Chondrocyte (in vitro differentiated cells): ENCODE measurements at regions not wholly inside any gene's neighbourhood (a gene's known extent, or its start where the extent isn't known, plus 50 kb on each side); places are given as distances from the start of the nearest gene placed in this dataset.

ENCODE experiments used
- DNase-seq: peaks from one replicate; pipeline ENCODE4 v3.0.0; 2021; ENCODE audit warnings: mixed read lengths, low spot score
- H3K27ac Mint-ChIP-seq: one replicate; pipeline ENCODE4 v1.8.0; 2021; ENCODE audit warnings: mild to moderate bottlenecking, moderate library complexity, mixed read lengths; ENCODE audit not compliant: unreplicated experiment
- H3K27me3 Mint-ChIP-seq: 2 replicates; pipeline ENCODE4 v1.8.0; 2021; ENCODE audit warnings: low read depth, mixed read lengths
- H3K36me3 Mint-ChIP-seq: 2 replicates; pipeline ENCODE4 v1.8.0; 2021; ENCODE audit warnings: low read depth, mixed read lengths
- H3K4me1 Mint-ChIP-seq: 2 replicates; pipeline ENCODE4 v1.8.0; 2021; ENCODE audit warnings: low read depth, mild to moderate bottlenecking, mixed read lengths
- H3K4me3 Mint-ChIP-seq: one replicate; pipeline ENCODE4 v1.8.0; 2021; ENCODE audit warnings: mild to moderate bottlenecking, moderate library complexity, mixed read lengths; ENCODE audit not compliant: unreplicated experiment
- H3K9me3 Mint-ChIP-seq: 2 replicates; pipeline ENCODE4 v1.8.0; 2021; ENCODE audit warnings: low read depth, mixed read lengths
- TF ChIP-seq, protein P1 (sequence below): fragments of 200-600 bp; sonication (generic); IDR thresholded peaks from 2 replicates; pipeline ENCODE4 v1.5.0; 2021; ENCODE audit warnings: antibody characterized with exemption, mild to moderate bottlenecking, moderate library complexity

DNA sequence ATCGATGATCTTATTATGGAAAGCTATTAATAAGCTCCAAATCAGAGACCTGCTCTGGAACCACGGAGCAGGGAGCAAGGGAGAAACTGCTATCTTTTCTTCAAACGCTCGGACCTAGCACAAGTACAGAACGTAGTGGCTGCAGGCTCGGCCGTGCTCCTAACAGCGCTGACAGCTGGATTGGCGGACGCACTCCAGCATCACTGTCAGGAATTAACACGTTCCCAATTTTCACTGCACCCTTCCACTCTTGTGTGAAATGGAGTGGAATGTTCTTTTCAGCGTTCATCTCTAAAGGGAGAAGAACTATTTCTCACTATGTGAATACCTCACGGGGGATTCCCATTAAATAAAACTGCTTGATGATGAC lies 106.9 kb downstream of the ZNF281 start:
- H3K27ac Mint-ChIP-seq, result no peak overlapping the region
- peaks cover 9% of the 10 kb centered on the region for H3K27me3 Mint-ChIP-seq
- H3K36me3 Mint-ChIP-seq, result peaks cover 2% of the 10 kb centered on the region
- TF ChIP-seq, protein P1, sequence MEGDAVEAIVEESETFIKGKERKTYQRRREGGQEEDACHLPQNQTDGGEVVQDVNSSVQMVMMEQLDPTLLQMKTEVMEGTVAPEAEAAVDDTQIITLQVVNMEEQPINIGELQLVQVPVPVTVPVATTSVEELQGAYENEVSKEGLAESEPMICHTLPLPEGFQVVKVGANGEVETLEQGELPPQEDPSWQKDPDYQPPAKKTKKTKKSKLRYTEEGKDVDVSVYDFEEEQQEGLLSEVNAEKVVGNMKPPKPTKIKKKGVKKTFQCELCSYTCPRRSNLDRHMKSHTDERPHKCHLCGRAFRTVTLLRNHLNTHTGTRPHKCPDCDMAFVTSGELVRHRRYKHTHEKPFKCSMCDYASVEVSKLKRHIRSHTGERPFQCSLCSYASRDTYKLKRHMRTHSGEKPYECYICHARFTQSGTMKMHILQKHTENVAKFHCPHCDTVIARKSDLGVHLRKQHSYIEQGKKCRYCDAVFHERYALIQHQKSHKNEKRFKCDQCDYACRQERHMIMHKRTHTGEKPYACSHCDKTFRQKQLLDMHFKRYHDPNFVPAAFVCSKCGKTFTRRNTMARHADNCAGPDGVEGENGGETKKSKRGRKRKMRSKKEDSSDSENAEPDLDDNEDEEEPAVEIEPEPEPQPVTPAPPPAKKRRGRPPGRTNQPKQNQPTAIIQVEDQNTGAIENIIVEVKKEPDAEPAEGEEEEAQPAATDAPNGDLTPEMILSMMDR, result no peak
- peak overlapping the region; percentile 76 for H3K4me3 Mint-ChIP-seq
- no peaks in the 10 kb centered on the region for H3K9me3 Mint-ChIP-seq
- peaks cover 15% of the 10 kb centered on the region for H3K4me1 Mint-ChIP-seq
- no peak for DNase-seq

DNA sequence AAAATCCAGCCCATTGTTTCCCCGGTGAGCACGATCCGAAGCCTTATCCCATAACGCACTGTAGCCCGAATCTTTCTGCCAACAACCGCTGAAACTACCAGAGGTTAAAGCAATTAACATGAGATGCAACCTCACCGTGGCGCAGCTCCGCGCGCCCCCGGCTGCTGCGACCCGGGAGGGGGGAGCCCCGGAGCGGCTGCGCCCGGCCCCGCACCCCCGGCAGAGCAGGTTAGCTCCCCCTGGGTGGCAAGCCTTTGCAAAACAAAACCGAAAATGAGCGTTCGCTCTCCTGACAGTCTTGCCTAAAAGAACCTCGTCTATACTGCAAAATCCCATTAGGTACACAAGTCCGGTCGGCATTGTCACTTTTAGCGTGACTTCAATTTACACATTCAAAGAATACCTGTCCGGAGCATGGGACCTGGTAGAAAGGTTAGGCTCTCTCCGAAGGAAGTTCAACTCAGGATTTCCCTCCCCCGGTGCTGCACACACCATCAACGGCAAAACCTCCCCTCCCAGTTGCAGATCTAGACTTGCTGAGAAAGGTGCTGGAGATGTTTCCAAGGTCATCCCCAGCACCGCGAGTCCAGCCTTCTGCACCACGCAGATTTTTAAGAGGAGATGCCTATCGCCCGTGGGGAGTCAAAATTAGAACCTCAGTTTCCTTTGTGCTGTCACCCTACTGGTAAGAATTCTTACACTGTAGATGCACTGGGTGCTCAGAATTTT lies 107.5 kb downstream of the ZNF281 start:
- peaks cover 2% of the 10 kb centered on the region for H3K36me3 Mint-ChIP-seq
- H3K9me3 Mint-ChIP-seq, result no peaks in the 10 kb centered on the region
- no peak for DNase-seq
- peaks cover 9% of the 10 kb centered on the region for H3K27me3 Mint-ChIP-seq
- no peak overlapping the region for H3K27ac Mint-ChIP-seq
- H3K4me3 Mint-ChIP-seq, result peak overlapping the region; percentile 76
- peaks cover 13% of the 10 kb centered on the region for H3K4me1 Mint-ChIP-seq
- TF ChIP-seq, protein P1, result peak; percentile 52

DNA sequence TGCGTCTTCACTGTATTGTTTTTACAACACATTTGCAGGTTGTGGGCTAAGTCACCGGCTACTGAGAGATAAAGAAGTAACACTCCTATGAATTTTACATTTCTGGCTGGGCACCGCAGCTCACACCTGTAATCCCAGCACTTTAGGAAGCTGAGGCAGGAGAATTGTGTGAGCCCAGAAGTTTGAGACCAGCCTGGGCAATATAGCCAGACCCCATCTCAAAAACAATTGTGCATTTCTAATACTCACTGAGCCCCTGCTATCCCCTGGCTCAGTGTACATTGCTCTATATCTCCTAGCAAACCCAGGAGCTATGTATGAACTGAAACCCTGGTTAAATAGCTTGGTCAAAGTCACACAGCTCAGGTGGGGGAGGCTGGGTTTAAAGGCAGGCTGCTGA lies 108.7 kb downstream of the ZNF281 start:
- H3K27ac Mint-ChIP-seq, result no peak overlapping the region
- H3K27me3 Mint-ChIP-seq, result peaks cover 9% of the 10 kb centered on the region
- TF ChIP-seq, protein P1, result no peak
- H3K4me3 Mint-ChIP-seq, result no peak overlapping the region
- peaks cover 2% of the 10 kb centered on the region for H3K36me3 Mint-ChIP-seq
- no peaks in the 10 kb centered on the region for H3K9me3 Mint-ChIP-seq
- DNase-seq, result no peak
- H3K4me1 Mint-ChIP-seq, result peaks cover 16% of the 10 kb centered on the region

DNA sequence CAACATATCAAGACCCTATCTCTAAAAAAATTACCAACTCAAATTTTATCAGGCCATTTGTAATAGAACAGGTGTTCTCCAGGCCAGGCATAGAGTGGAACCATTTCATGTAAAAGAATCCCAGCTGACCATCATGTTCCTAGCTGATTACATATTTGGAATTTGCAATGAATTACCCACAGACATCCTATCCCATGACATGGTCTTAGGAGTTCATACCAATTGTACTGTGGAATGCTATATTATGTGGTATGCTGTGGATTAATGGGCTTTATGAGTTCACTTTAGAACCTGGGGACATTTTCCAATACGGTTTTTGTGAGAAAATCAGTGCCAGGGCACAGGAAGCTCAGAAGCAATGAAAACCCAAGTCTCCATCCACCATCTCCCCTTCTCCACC lies 110.3 kb downstream of the ZNF281 start:
- H3K4me1 Mint-ChIP-seq, result peaks cover 21% of the 10 kb centered on the region
- peaks cover 9% of the 10 kb centered on the region for H3K27me3 Mint-ChIP-seq
- H3K9me3 Mint-ChIP-seq, result no peaks in the 10 kb centered on the region
- TF ChIP-seq, protein P1, result no peak
- DNase-seq, result no peak
- H3K27ac Mint-ChIP-seq, result no peak overlapping the region
- H3K4me3 Mint-ChIP-seq, result no peak overlapping the region
- H3K36me3 Mint-ChIP-seq, result peaks cover 2% of the 10 kb centered on the region

DNA sequence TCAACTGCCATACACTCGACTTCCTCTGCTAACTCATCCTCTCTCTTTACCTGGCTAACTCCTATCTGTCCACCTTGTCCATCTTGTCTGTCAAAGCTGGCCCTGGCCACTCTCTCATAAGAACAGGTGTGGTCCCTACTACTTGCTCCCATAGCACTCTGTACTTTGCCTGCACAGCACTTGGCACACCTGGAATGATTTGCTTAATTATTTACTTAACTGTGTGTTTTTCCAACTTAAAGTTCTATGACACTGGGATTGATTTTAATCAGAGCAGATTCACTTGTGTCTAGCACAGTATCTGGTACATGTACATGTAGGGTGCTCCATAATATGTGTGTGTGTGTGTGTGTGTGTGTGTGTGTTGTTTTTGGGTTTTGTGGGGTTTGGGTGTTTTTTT lies 111.6 kb downstream of the ZNF281 start:
- H3K4me3 Mint-ChIP-seq, result no peak overlapping the region
- H3K27ac Mint-ChIP-seq, result no peak overlapping the region
- peaks cover 9% of the 10 kb centered on the region for H3K27me3 Mint-ChIP-seq
- peaks cover 25% of the 10 kb centered on the region for H3K4me1 Mint-ChIP-seq
- H3K36me3 Mint-ChIP-seq, result peaks cover 2% of the 10 kb centered on the region
- no peak for DNase-seq
- no peaks in the 10 kb centered on the region for H3K9me3 Mint-ChIP-seq
- TF ChIP-seq, protein P1, result no peak
